K562 (cell line): ENCODE measurements at regions not wholly inside any gene's neighbourhood (a gene's known extent, or its start where the extent isn't known, plus 50 kb on each side); places are given as distances from the start of the nearest gene placed in this dataset.

Experiments used
- ATF1 ChIP-seq, 2 experiments: fragments of 450-650 bp in 1 of 2; IDR thresholded peaks; 2 replicates each; pipeline ENCODE4 v1.6.1; 2016; ENCODE audit warnings: missing compliant biosample characterization in 1 of 2, missing genetic modification characterization in 1 of 2
- EP300 ChIP-seq: IDR thresholded peaks from 2 replicates; pipeline ENCODE4 v1.6.1; 2012; ENCODE audit warnings: low read length, improper control_type of control experiment
- EZH2 ChIP-seq: IDR thresholded peaks from 2 replicates; pipeline ENCODE4 v1.6.1; 2012; ENCODE audit warnings: low read depth, mild to moderate bottlenecking, inconsistent platforms, low read length, borderline replicate concordance
- FOS ChIP-seq: IDR thresholded peaks from 3 replicates; pipeline ENCODE4 v1.6.1; 2011; ENCODE audit not compliant: insufficient read length; ENCODE audit errors: extremely low read depth
- HDAC6 ChIP-seq: IDR thresholded peaks from 2 replicates; pipeline ENCODE4 v1.6.1; 2012; ENCODE audit warnings: low read depth, mild to moderate bottlenecking, control low read depth, inconsistent platforms, low read length, moderate library complexity
- KAT7 ChIP-seq: sonication (generic); formaldehyde crosslinking; IDR thresholded peaks from 2 replicates; pipeline ENCODE4 v1.8.0; 2022; ENCODE audit warnings: missing genetic modification reagents, mild to moderate bottlenecking, borderline replicate concordance
- KLF16 ChIP-seq: IDR thresholded peaks from 2 replicates; pipeline ENCODE4 v1.6.1; 2016; ENCODE audit warnings: antibody characterized with exemption
- MYC ChIP-seq, 2 experiments: fragments of 250-450 bp in 1 of 2; sonication (Bioruptor Pico) in 1 of 2; IDR thresholded peaks; 2 replicates each; pipeline versions ENCODE4 v1.5.1 to v1.6.1; 2012 to 2021; ENCODE audit warnings: low read depth in 2 of 2, borderline replicate concordance in 1 of 2, improper control_type of control experiment in 1 of 2, low read length in 1 of 2, mild to moderate bottlenecking in 1 of 2, moderate library complexity in 1 of 2
- POLR2A ChIP-seq: fragments of 450-650 bp; conservative IDR thresholded peaks from 2 replicates; pipeline ENCODE4 v1.6.1; 2016
- RBFOX2 ChIP-seq: fragments of 200-400 bp; formaldehyde crosslinking; IDR thresholded peaks from 2 replicates; pipeline ENCODE4 v1.6.1; 2017; ENCODE audit warnings: low read depth, mild to moderate bottlenecking, low read length, moderate library complexity
- ZNF764 ChIP-seq: fragments of 250-450 bp; sonication (Bioruptor Pico); IDR thresholded peaks from 2 replicates; pipeline ENCODE4 v1.4.0; 2020; ENCODE audit warnings: low read depth, mild to moderate bottlenecking, moderate library complexity
- ZNF830 ChIP-seq: fragments of 250-450 bp; sonication (Bioruptor Pico); IDR thresholded peaks from 2 replicates; pipeline ENCODE4 v1.5.0; 2021; ENCODE audit warnings: mild to moderate bottlenecking
- ZZZ3 ChIP-seq: fragments of 450-650 bp; IDR thresholded peaks from 2 replicates; pipeline ENCODE4 v1.6.1; 2016; ENCODE audit warnings: antibody characterized with exemption, mild to moderate bottlenecking, moderate library complexity
- TF ChIP-seq, protein P1 (sequence below), 2 experiments: fragments of 450-650 bp in 1 of 2; sonication (generic) in 1 of 2; formaldehyde crosslinking in 1 of 2; IDR thresholded peaks; 2 replicates each; pipeline versions ENCODE4 v1.7.1 to v1.9.0; 2016 to 2022; ENCODE audit warnings: inconsistent platforms in 1 of 2, mild to moderate bottlenecking in 1 of 2, missing genetic modification reagents in 1 of 2

DNA sequence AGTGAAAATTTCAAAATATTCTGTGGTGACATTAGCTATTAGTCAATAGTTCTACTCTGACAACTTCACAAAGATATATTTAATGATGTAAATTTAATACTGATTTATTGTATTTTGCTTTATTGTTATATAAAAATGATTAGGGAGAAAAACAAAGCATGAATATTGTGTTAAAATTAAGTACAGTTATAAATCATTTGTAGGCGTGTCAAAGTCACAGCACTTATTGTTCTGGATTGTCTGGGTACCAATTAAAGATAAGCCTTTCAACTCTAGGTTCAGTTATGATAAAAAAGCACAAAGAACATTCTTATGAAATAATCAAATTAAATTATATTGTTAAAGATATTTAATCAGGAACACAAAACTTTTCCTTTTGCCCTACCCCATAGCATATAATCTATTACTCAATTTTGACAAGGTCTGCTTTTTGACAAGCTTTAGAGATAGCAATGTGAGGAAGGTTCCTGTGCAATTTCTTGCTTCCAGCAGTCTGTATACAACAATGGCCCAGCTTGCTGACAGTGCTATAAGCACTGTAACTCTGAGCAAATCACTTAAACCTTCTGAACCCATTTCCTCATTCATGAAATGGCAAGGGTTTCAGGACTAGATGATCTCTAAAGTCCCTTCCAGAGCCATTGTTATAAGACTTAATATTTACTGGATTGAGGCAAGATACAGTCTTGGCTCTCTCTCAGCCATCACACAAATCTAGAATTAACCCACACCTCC lies 910.3 kb upstream of the LCORL start:
- no peak for TF ChIP-seq HDAC6
- no peak for TF ChIP-seq KAT7 (CRISPR knock-in tag)
- no peak for TF ChIP-seq KLF16
- TF ChIP-seq RBFOX2: no peak
- TF ChIP-seq, protein P1, sequence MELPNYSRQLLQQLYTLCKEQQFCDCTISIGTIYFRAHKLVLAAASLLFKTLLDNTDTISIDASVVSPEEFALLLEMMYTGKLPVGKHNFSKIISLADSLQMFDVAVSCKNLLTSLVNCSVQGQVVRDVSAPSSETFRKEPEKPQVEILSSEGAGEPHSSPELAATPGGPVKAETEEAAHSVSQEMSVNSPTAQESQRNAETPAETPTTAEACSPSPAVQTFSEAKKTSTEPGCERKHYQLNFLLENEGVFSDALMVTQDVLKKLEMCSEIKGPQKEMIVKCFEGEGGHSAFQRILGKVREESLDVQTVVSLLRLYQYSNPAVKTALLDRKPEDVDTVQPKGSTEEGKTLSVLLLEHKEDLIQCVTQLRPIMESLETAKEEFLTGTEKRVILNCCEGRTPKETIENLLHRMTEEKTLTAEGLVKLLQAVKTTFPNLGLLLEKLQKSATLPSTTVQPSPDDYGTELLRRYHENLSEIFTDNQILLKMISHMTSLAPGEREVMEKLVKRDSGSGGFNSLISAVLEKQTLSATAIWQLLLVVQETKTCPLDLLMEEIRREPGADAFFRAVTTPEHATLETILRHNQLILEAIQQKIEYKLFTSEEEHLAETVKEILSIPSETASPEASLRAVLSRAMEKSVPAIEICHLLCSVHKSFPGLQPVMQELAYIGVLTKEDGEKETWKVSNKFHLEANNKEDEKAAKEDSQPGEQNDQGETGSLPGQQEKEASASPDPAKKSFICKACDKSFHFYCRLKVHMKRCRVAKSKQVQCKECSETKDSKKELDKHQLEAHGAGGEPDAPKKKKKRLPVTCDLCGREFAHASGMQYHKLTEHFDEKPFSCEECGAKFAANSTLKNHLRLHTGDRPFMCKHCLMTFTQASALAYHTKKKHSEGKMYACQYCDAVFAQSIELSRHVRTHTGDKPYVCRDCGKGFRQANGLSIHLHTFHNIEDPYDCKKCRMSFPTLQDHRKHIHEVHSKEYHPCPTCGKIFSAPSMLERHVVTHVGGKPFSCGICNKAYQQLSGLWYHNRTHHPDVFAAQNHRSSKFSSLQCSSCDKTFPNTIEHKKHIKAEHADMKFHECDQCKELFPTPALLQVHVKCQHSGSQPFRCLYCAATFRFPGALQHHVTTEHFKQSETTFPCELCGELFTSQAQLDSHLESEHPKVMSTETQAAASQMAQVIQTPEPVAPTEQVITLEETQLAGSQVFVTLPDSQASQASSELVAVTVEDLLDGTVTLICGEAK (IDR thresholded peaks at IDR 0.05): no peak
- TF ChIP-seq, protein P1 (CRISPR knock-in tag; IDR thresholded peaks at IDR 0.05): no peak
- no peak for TF ChIP-seq POLR2A
- no peak for TF ChIP-seq EP300
- TF ChIP-seq ZZZ3: no peak
- no peak for TF ChIP-seq EZH2
- no peak for TF ChIP-seq ZNF764 (CRISPR knock-in tag)
- no peak for TF ChIP-seq FOS
- no peak for TF ChIP-seq ATF1 (CRISPR knock-in tag; IDR thresholded peaks at IDR 0.05)
- TF ChIP-seq ATF1 (tag; IDR thresholded peaks at IDR 0.05): no peak
- TF ChIP-seq ZNF830: no peak
- TF ChIP-seq MYC (IDR thresholded peaks at IDR 0.05; ENCODE audit: low read depth, low read length): no peak
- no peak for TF ChIP-seq MYC (CRISPR knock-in tag; IDR thresholded peaks at IDR 0.05; ENCODE audit: borderline replicate concordance, low read depth)
